ENCODE measurements at regions not wholly inside any gene's neighbourhood (a gene's known extent, or its start where the extent isn't known, plus 50 kb on each side); places are given as distances from the start of the nearest gene placed in this dataset.

- TF ChIP-seq ZNF830 (tag by site-specific recombination; IDR thresholded peaks at IDR 0.05; ENCODE audit: low read depth) (no peak), GLI2 (tag by site-specific recombination; IDR thresholded peaks at IDR 0.05; ENCODE audit: borderline replicate concordance, low read depth) (no peak), ZBTB10 (tag by site-specific recombination; IDR thresholded peaks at IDR 0.05) (no peak), KLF16 (tag by site-specific recombination; IDR thresholded peaks at IDR 0.05) (no peak), SALL2 (tag by site-specific recombination; IDR thresholded peaks at IDR 0.05; ENCODE audit: borderline replicate concordance) (0 out of 2 replicates have a peak, but pooled peaks have one; percentile 76), SCRT2 (tag by site-specific recombination; IDR thresholded peaks at IDR 0.05) (peak; percentile 60; the same call in 1 of the 2 replicates)
Observed at GRCh38 chr5:124678922-124679519, 67.4 kb downstream of the ZNF608 start (continued).

DNA sequence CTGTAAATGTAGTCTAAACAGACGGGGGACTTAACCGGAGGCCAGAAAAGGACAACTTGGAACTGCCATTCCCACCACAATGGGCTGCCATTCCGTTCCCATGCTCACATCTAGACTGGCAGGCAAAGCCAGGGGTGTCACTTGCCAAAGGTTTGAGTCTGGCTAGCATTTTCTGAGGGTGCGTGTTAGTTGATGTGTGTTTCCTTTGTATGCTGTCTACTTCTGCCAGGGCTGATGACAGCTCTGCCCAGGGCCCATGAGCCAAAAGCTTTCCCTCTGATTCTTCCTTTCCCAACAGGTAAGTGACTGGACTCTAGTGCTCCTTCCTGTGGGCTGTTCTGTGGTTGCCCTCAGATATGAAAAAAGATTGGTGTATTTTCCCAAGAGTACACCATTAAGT, 68.0 kb downstream of the ZNF608 start:
- Histone ChIP-seq H3K27ac (ENCODE audit: extremely low read depth, low read depth, low read length) (peak overlapping the region; percentile 3; the same call in 1 of the 2 replicates), H3K4me1 (ENCODE audit: control insufficient read depth, insufficient read depth, low read length) (peaks cover 32% of the 10 kb centered on the region), H3K9me3 (ENCODE audit: control insufficient read depth, insufficient read depth, low read depth, low read length) (no peaks in the 10 kb centered on the region), H3K36me3 (ENCODE audit: control insufficient read depth in 2 of 2, insufficient read depth in 1 of 2, low read length in 2 of 2) (no peaks in the 10 kb centered on the region), H3K4me3 (ENCODE audit: low read depth, low read length) (no peak overlapping the region)
- TF ChIP-seq, protein P1, sequence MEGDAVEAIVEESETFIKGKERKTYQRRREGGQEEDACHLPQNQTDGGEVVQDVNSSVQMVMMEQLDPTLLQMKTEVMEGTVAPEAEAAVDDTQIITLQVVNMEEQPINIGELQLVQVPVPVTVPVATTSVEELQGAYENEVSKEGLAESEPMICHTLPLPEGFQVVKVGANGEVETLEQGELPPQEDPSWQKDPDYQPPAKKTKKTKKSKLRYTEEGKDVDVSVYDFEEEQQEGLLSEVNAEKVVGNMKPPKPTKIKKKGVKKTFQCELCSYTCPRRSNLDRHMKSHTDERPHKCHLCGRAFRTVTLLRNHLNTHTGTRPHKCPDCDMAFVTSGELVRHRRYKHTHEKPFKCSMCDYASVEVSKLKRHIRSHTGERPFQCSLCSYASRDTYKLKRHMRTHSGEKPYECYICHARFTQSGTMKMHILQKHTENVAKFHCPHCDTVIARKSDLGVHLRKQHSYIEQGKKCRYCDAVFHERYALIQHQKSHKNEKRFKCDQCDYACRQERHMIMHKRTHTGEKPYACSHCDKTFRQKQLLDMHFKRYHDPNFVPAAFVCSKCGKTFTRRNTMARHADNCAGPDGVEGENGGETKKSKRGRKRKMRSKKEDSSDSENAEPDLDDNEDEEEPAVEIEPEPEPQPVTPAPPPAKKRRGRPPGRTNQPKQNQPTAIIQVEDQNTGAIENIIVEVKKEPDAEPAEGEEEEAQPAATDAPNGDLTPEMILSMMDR (tag by site-specific recombination; IDR thresholded peaks at IDR 0.05): peak; percentile 57; the same call in 1 of the 2 replicates
- TF ChIP-seq ZNF677 (tag by site-specific recombination; IDR thresholded peaks at IDR 0.05): no peak
- POLR2A ChIA-PET: no interaction called here
- CTCF ChIA-PET: interaction anchor here (0.6 kb wide), 1 partner anchor 299 kb away, joined by 4 read pairs; no protein-coding TSS in a partner anchor

DNA sequence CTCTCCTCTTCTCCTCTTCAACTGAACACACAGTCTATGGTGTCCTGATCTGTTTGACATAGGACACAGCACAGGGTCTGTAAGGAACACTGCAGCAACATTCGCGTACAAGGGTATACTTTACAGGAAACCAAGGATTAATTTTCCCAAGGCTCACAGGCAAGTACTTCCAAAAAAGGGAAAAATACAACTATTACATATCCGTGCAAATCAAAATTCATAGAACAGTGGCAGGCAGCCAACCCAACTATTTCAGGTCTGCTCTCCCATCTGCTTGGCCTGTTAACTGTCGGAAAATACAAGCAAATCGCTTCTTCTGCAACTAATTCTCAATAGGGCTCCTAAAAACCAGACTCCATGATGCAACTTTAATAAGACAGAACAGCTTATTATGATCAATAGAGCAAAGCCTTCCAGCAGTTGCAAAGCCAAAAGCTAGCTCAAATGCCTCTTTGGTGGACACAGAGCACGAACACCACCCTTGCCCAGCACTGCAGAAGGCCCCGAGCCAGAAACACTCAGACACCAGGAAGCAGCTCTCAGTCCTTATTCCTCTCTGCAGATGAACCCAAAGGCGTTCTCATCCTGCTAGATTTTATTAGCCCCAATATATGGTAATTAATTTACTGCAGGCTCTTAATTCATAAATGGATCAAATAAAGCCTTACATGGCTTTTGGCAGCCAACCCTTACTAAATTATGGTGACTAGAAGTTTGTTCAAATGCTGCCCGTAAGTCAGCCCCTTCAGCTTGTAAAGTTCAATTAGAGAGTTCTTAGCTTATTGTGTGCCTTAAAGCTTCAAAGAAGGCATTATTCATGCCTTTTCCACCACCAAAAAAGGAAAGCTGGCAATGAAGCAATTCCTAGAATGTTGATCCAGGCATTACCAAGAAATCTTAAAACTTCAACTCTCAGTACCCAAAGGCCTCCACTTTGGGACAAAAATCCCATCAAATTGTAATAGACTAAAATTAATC, 68.8 kb downstream of the ZNF608 start:
- CTCF ChIA-PET: interaction anchor here (0.6 kb wide), 2 partner anchors 298 to 1780 kb away, joined by 3 to 4 read pairs; no protein-coding TSS in a partner anchor
- Histone ChIP-seq H3K36me3 (ENCODE audit: control insufficient read depth in 2 of 2, insufficient read depth in 1 of 2, low read length in 2 of 2) (no peaks in the 10 kb centered on the region), H3K4me3 (ENCODE audit: low read depth, low read length) (no peak overlapping the region), H3K4me1 (ENCODE audit: control insufficient read depth, insufficient read depth, low read length) (peaks cover 30% of the 10 kb centered on the region), H3K27ac (ENCODE audit: extremely low read depth, low read depth, low read length) (peak overlapping the region; percentile 42; the same call in 1 of the 2 replicates), H3K9me3 (ENCODE audit: control insufficient read depth, insufficient read depth, low read depth, low read length) (no peaks in the 10 kb centered on the region)
- POLR2A ChIA-PET: interaction anchor here (0.7 kb wide), 1 partner anchor 24 kb away, joined by 3 read pairs; no protein-coding TSS in a partner anchor
- no peak for TF ChIP-seq BCL11B (tag by site-specific recombination; IDR thresholded peaks at IDR 0.05; ENCODE audit: low read depth)
- 0 out of 2 replicates have a peak, but pooled peaks have one; percentile 32 for TF ChIP-seq FEZF1 (tag by site-specific recombination; IDR thresholded peaks at IDR 0.05)
- no peak for TF ChIP-seq ZNF394 (tag by site-specific recombination; IDR thresholded peaks at IDR 0.05; ENCODE audit: borderline replicate concordance)
- TF ChIP-seq ZNF664 (tag by site-specific recombination; IDR thresholded peaks at IDR 0.05): no peak
- TF ChIP-seq IKZF3 (tag by site-specific recombination; IDR thresholded peaks at IDR 0.05): peak; percentile 37; the same call in 1 of the 2 replicates
- peak; percentile 34; the same call in 1 of the 2 replicates for TF ChIP-seq ZNF239 (tag by site-specific recombination; IDR thresholded peaks at IDR 0.05)
- peak; percentile 56; the same call in 1 of the 2 replicates for TF ChIP-seq BCL6B (tag by site-specific recombination; IDR thresholded peaks at IDR 0.05)

Data from HEK293 (cell line).